HG03439 (cell line): ENCODE measurements at regions not wholly inside any gene's neighbourhood (a gene's known extent, or its start where the extent isn't known, plus 50 kb on each side); places are given as distances from the start of the nearest gene placed in this dataset.
"Not testable (repeated sequence)": the region's sequence is repeated elsewhere in the genome, so short reads cannot be mapped to it uniquely, and the experiment has no call there.

Experiments used
- ATAC-seq: cut with Tn5 transposase; IDR thresholded peaks from one replicate; pipeline ENCODE4 v1.9.1; 2021; ENCODE audit warnings: mild to moderate bottlenecking, moderate library complexity; ENCODE audit not compliant: unreplicated experiment

- ATAC-seq = no peak
Observed at GRCh38 chr15:26037369-26037768, 174.2 kb upstream of the ATP10A start.

- ATAC-seq = no peak
Observed at GRCh38 chr15:26033493-26033892, 170.4 kb upstream of the ATP10A start.

DNA sequence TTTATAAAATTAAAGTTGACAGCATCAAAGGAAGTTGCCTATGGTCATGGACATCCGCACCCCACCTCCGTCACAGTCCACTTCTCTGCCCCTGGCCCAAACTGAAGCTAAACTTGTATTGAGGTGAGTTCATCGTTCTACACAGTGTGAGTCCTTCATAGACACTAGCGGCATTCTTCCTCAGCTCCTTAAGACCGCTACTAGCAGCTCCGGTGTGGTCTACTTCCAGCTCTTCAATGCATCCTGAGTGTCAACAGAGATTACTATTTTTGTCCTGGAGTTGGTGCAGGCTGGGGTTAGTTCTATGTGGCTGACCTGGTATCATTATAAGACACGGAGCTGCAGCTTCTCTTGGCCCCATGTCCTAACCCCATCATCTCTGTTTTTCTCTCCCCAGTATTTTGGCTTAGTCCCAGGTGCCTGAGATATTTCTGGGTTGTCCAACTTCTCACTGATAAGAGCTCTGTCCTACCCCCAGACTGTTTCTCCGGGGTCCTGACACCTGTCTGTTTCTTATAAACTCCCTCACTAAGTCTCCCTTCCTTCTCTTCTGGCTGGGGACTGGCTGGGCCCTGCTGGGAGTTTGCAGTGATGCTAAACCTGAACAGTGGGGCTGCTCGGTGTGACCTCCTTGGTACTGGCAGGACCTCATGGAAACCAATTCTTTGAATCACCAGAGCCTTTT is 169.2 kb upstream of the ATP10A start:
- ATAC-seq = no peak

- not testable (repeated sequence) for ATAC-seq
Observed at GRCh38 chr15:26029586-26029985, 166.5 kb upstream of the ATP10A start.

DNA sequence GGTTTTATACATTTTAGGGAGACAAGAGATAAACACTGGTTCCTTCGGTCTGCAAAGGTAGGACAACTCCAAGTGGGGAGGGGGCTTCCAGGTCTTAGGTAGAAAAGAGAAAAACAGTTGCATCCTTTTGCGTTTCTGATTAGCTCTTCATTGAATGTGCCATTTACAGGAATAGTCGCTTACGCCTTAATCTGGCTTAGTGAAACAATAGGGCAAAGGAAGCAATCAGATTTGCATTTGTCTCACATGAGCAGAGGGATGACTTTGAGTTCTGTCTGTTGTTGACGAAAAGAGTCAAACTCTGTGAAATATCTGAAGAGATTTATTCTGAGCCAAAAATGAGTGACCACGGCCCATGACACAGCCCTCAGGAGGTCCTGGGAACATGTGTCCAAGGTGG is 166.0 kb upstream of the ATP10A start:
- no peak for ATAC-seq

GRCh38 chr15:26028086-26028740 is 165.1 kb upstream of the ATP10A start:
- ATAC-seq = no peak

DNA sequence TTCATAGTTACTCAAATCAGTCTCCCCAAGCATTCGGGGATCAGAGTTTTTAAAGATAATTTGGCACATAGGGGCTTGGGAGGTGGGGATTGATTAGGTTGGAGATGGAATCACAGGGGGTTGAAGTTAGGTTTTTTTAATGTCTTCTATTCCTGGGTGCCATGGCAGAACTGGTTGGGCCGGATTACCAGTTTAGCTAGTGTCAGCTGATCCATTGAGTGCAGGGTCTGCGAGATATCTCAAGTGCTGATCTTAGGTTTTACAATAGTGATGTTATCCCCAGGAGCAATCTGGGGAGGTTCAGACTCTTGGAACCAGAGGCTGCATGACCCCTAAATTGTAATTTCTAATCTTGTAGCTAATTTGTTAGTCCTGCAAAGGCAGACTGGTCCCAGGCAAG is 163.5 kb upstream of the ATP10A start:
- not testable (repeated sequence) for ATAC-seq

- ATAC-seq = no peak
Observed at GRCh38 chr15:26024241-26024640, 161.1 kb upstream of the ATP10A start.

DNA sequence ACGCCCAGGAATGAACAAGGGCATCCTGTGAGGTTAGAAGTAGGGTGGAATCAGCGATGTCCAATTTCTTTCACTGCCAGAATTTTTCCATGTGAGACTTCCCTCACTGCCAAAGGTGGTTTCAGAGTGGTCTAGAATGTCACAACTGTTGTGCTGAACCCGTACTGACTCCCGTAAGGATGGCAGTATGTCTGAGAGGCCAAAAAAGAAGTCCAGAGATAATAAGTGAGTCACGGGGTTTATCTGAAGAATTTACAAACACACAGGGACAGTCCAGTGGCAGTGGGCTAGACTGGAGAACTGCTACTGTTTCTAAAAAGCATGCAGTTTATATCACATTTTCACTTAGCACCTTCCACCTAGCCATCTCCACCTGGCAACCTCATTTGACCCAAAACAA is 160.6 kb upstream of the ATP10A start:
- no peak for ATAC-seq

DNA sequence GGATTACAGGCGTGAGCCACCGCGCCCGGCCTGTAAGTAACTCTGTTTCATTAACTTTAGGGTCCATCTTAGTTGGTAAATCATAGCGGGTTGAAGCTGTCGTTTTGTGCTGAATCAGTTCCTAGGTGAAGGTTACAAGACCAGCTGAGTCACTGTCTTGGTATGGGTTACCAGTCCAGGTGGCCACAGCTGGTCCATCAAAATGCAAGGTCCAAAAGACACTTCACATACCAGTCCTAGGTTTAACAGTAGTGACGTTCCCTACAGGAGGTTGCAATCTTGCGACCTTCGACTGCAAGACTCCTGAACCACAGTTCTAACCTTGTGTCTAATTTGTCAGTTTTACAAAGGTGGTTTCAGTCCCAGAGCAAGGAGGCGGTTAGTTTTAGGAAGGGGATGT is 160.1 kb upstream of the ATP10A start:
- no peak for ATAC-seq

- ATAC-seq = no peak
Observed at GRCh38 chr15:26020871-26021270, 157.7 kb upstream of the ATP10A start.

GRCh38 chr15:26017665-26018064 is 154.5 kb upstream of the ATP10A start:
- ATAC-seq = no peak

- no peak for ATAC-seq
Observed at GRCh38 chr15:26015516-26016075, 152.5 kb upstream of the ATP10A start.

DNA sequence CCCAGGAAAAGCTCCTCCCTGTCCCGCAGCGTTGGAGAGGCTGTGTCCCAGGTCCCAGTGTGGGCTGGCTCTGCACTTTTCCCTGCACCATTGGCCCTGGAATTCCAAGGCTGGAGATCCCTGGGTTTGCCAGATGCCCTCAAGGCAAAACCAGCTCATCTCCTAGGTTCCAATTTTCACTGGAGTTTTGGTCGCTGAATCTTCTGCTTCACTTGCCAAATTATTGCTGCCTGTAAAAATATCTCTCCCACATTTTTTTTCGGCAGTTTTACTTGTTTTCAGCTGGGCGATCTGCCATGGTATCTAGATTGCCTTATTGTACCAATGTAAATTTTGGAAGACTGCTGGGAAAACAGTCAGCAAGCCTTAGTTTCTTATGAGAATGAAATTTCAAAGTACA is 150.9 kb upstream of the ATP10A start:
- no peak for ATAC-seq

DNA sequence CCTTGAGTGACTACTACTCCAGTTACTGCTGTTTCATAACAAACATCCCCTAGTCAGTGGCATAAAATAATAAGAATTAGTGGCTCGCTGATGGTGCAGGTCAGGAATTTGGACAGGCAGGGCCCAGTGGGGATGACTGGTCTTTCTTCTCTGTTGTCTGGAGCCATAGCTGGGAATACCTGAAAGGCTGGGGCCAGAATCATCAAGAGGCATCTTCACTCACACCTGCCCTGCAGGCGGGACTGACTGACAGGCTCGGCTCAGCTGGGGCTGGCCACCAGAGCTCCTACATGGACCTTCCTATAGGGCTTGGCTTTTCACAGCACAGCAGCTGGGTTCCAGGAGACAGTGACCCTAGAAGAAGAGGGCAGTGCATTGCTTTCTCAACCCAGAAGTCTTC is 148.8 kb upstream of the ATP10A start:
- ATAC-seq = no peak

- ATAC-seq = no peak
Observed at GRCh38 chr15:26007151-26007550, 144.0 kb upstream of the ATP10A start.

- ATAC-seq = no peak
Observed at GRCh38 chr15:26001201-26001600, 138.1 kb upstream of the ATP10A start.

- ATAC-seq = no peak
Observed at GRCh38 chr15:25993506-25993905, 130.4 kb upstream of the ATP10A start.

- no peak for ATAC-seq
Observed at GRCh38 chr15:25990220-25990619, 127.1 kb upstream of the ATP10A start.

- ATAC-seq = no peak
Observed at GRCh38 chr15:25989327-25989726, 126.2 kb upstream of the ATP10A start.

- not testable (repeated sequence) for ATAC-seq
Observed at GRCh38 chr15:25988716-25989115, 125.6 kb upstream of the ATP10A start.

DNA sequence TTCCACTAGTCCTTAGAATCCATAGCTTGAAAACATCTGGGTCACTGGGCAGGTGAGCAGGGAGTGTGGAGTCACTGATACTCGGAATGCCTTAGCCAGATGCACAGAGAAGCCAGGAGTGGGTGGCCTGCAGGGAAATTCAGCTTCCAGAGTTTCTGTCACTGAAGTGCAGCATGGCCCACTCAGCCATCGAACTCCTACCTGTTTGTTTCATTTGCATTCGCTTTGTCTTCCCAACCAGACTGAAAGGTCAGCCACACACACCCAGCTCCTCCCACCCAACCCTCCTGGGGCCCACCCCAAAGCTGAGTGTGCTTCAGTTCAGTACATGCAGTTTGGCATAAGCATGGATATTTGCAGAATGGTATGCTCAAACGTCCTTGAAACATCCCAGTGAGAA is 124.5 kb upstream of the ATP10A start:
- ATAC-seq = no peak
